GM21786 (cell line): ENCODE measurements at regions not wholly inside any gene's neighbourhood (a gene's known extent, or its start where the extent isn't known, plus 50 kb on each side); places are given as distances from the start of the nearest gene placed in this dataset.

Source experiments
- ATAC-seq: cut with Tn5 transposase; IDR thresholded peaks from one replicate; pipeline ENCODE4 v1.9.1; 2021; ENCODE audit not compliant: unreplicated experiment

DNA sequence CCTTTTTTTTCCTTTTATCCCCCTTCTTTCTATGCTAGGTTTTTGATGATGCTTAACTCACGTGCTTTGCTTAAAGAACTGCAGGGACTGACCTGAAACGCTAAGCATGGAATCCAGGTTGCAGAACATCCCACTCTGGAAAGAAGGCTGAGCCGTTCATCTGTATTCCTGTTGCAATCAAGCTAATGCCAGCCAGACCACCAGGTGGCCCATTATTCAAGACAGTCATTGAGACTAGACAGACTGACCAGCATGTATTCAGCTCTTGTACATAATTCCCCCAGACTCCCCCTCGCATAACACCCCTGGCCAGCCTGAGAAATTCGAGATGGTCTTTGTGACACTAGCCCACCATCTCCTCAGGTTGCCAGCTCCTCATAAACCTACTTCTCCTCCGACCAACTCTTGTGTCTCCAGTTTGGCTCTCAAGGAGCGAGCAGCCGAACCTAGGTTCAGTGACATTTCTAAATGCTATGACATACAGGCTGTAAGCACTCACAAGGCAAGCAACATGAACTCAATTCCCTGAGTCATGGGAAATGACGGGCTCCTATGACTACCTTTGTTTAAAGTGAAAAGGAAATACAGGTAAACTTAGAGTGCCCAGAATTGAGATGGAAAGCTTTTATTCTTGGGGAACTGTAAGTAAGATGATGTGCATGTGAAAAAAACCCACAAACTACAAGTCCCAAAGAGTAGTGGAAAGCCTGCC lies 309.3 kb upstream of the CDYL start:
- ATAC-seq, result no peak

DNA sequence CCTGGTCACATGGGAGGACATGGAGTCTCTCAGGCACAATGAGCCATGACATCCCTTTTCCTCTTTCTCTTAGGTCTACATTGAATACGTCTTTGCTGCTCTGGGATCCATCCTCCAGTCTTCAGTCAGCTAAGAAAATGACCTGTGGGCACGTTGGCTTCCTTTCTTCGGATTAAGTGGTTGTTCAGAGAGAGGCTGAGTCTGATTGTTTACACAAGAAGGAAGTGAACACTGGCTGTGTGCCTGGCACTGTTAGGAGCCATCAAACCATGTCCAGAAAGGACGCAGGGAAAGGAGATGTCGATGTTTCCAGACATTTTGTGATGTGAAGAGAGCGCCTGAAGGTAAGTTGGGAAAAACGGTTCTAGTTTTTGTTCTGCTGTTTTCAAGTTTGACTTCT lies 309.9 kb upstream of the CDYL start:
- ATAC-seq, result no peak

DNA sequence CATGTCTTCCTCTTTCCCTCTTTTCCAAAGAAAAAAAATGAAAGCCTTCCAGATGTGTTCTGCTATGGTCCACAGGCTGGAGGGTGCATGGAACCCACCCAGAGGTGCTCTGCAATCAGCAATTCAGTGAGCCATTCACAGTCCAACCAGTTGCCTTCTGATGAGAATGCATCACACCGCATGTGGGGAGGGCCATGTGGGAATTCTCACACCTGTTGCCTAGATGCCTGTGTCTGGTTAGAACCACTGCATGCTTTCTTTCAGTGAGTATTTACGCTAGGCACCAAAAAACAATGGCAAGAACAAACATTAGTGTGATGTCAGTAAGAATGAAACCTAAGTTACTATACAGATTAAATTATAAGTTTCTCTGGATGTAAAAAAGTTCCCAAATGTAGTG lies 311.6 kb upstream of the CDYL start:
- no peak for ATAC-seq

DNA sequence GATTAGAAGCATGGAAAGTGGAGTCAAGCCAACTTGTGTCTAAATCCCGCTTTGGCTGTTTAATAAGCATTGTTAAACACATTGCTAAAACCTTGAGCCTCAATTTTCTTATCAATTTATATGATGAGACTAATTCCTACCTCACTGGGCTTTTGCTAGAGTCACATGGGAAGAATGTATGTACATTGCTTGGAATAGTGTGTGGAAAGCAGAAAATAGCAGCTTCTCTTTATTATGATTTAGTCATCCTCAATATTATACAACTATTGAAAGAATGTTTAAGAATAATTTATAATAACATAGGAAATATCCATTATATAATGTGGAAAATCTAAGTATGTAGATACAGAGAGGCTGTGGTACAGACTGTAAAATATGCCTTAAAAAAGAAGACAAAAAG lies 313.0 kb upstream of the CDYL start:
- ATAC-seq, result no peak

DNA sequence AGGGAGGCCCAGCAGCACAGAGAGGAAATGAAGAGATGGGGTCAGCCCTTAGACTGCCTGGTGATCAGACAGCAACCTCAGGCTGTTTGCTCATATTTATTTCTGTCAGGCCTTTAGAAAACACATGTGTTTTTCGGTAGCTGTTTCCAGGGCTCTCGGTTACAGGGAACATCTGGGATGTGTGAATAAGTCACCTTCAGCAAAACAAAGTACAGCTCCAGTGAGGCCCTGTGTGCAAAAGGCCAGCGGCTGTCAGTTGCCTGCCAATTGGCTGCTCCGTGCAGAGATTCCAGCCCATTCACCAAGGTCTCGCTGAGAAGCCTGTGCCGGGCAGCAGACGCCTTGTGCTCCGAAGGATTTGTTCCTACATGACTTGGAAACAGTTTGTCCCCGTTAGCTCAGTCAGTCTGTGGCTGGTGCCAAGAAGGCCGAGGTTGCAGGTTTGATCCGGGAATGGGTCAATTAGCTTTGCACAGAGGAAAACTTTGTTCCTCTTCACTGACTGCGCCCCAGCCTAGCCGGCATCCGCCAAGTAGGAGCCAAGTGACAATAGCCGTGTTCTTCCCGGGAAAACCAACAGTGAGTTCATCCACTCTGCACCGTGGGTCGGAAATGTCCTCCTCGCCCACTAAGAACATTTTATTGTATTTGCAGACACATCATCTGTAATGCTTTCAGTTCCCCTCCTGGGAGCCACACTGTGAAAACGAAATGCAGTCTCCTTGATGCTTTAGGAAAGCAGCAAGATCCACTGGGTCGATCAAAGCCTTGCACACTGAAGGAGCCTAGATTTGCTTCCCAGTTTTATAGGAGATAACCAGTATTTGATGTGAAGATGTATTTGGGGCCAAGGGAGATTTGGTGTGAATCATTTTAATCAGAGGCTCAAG lies 315.4 kb upstream of the CDYL start:
- no peak for ATAC-seq

DNA sequence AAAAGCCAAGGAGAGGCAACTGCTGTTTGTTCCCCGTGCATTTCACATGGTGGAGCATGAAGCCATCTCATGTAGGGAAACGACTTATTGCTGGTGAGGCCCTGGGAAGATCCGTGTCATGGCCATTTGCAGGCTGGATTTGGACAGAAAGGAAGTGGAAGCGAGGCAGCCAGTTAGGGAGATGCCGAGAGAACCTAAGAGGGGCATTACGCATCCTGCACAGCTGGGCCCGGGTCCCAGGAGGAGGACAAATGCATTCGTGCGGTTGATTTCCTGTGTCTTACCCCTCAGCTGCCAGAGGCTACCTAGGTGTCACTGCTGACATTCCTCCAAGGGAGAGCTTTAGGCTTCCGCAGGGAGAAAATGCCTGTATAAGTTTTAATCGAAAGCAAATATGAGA lies 316.2 kb upstream of the CDYL start:
- no peak for ATAC-seq

DNA sequence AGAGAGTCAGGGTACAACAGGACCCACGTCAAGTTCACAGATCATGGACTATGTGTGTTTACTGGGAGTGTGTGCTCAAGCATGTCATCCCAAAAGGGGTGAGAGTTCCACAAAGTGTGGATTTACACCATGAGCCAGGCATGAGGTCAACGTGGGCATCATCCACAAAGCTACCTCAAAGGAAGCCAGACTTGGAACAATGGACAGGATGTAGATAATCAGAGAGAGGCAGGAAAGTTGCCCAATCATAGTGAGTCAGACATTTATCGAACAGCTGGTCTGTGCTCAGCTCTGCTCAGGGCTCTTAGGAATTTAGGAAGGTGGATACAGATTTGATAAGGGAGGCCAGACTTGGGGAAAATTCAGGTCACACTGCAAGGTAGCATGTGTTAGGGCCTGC lies 317.2 kb upstream of the CDYL start:
- no peak for ATAC-seq

DNA sequence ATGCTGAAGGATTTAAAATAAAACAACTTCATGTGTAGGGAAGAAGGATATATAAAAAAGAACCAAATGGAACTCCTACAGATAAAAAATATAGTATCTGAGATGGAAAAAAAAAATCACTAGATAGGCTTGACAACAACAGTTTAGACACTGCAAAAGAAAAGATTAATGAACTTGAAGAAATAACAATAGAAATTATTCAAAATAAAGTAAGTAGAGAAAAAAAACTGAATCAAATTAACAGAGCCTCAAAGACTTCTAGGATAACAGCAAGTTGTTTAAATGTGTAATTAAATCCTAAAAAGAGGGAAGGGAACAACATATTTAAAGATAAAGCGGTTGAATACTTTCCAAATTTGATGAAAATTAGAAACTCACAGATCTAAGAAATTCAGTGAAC lies 316.3 kb upstream of the ECI2 start:
- ATAC-seq, result no peak

DNA sequence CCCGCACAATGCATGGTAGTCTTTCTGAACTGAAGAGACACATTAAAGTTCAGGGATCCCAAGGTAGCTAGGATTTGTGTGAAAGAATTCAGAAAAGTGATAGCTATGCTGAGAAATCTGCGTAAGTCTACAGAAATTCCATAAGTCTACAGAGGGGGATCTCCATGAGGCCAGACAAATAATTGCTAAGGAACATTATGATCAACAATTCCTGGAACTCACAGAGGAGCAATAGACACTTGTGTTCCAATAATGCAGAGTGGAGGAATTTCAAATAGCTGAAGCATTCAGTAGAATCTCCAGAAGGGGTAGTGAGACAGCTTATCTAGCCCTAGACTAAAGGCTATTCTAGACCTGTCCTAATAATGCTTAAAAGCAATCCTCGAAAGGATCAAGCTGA lies 315.7 kb upstream of the ECI2 start:
- no peak for ATAC-seq

DNA sequence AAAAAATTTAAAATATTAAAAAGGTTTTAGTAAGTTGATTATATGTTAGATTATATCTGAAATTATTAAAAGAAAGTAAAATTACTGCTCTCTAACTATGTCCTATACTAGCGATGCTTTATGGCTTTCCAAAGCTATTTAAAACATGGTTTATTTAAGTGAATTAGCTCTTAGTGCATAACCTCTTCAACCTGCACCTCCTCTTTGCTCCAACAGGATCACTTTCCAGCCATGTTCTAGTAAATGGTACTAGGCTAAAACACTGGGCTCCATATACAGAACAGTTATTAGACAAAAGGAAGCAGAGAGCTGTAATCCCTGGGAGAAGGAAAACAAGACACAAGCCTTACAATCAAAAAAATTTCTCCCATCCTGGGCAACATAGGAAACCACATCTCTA lies 314.9 kb upstream of the ECI2 start:
- no peak for ATAC-seq

DNA sequence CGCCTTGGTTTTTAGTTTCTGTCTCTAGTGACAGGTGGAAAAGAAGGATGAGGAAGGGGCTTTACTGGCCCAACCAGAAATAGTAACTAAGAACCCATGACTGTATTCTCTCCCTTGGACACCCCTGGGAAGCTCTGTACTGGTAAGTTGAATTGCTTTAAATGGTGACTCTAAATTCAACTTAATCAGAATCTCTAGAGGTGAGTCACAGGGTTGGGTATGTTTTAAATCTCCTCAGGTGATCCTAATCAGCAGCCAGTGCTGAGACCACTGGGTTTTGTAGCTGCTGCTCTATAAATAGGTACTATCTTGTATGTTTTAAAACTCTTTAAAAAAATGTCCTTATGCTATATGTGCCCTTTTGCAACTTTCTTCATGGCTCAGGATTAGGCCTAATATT lies 314.0 kb upstream of the ECI2 start:
- no peak for ATAC-seq

DNA sequence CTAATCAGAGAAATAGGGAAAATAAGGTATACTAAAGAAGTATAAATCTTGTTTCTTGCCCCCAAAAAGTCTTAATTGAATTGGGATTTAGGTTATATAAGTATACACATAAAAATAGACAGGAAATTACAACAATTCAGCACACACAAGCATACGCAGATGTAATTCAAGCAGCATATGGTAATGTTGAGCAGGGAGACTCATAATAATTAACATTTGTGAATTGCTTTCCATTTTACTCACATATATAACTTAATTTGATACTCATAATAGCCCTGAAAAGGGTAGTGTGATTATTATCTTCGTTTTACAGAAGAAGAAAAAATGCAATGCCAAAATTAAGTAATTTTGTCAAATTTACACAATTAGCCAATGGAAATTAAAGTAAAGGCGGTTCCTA lies 313.5 kb upstream of the ECI2 start:
- no peak for ATAC-seq

DNA sequence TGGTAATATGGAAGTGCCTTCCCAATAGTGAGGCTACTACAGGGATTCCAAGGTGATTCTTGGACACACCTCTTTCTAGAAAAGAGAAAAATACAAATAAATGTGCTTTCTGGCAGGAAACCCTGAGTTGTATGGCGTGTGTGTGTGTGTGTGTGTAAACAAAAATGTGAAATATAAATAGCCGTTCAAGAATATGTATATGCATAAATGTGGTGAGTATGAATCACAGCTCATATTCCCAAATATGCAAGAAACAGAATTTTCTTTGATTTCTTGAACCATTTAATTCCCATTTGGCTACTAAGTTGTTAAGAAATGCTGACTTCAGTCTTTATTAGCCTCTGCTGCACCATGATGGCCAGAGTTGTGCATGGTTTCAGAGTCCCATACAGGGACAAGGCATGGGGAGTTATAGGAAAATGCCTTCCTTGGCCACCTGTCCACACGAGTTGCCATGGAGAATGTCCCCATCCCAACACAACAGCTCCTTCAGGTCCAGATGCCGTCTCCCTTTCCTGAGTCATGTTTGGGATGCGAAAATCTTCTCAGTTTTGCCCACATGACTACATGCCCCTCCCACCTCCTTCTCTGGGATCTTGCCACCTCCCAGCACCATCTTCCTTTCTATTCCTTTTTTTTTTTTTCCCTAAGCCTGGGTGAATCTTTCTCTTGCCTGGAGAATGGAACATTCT lies 312.4 kb upstream of the ECI2 start:
- ATAC-seq, result no peak

DNA sequence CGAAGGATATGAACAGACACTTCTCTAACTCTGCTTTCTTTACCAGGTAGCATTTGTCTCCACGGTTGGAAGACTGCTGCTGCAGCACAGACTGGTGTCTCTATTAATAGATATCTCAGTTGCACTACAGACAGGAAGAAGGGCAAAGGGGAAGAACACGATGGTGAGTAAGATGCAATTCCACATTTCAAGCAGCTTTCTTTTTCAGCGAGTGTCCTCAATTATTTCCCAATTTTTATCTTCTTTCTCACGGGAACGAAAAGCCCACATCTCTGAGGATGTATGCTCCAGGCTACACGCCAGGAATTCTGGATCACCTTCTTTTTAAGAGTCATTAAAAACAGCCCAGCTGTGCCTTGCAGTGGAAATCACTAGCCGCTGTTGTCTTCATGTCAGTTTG lies 311.6 kb upstream of the ECI2 start:
- ATAC-seq, result no peak

DNA sequence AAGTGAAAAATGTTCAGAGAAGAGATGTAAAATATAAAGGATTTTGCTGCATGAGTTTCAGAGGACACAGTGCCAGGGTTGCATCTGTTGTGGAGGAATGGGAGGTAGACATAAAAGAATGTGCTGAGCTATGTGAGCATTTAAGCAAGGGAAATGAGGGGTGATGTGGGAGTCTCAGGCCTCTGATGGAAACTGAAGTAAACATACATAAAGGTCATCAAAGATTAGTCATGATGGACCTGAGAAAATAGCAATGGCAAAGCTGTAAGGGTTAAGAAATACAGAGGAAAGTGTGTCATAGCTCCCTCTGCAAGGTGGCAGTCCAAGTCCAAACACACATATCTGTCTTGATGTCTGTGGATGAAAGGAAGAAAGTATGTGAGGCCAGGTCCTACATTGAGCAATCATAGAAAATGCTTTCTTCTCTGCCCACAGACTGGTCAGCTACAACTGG lies 306.6 kb upstream of the ECI2 start:
- no peak for ATAC-seq

DNA sequence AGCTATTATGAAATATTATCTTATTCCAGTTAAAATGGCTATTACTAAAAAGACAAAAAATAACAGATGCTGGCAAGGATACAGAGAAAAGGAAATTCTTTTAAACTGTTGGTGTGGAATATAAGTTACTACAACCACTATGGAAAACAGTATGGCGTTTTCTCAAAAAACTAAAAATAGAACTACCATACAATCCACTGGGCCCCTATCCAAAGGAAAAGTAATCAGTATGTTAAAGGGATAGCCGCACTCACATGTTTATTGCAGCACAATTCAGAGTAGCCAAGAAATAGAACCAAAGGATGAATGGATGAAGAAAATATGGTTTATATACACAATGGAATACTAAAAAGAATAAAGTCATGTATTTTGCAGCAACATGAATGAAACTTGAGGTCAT lies 303.8 kb upstream of the ECI2 start:
- no peak for ATAC-seq

DNA sequence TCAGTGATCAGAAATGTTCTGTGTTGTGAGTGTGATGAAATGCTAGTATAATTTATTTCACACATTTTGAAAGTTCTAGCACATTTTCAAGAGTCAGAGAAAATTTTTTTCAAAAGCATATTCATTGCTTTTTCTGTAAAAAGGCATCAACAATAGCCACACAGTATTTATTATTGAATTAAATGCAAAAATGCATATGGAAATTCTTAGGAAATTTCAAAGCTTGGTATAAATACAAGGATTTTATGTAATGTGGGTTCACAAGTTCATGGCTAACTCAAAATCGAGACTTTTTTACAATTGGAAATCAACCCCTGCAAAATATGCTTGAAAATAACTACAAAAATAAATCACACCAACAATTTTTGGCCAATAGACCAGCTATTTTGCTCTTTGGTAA lies 302.0 kb upstream of the ECI2 start:
- no peak for ATAC-seq

DNA sequence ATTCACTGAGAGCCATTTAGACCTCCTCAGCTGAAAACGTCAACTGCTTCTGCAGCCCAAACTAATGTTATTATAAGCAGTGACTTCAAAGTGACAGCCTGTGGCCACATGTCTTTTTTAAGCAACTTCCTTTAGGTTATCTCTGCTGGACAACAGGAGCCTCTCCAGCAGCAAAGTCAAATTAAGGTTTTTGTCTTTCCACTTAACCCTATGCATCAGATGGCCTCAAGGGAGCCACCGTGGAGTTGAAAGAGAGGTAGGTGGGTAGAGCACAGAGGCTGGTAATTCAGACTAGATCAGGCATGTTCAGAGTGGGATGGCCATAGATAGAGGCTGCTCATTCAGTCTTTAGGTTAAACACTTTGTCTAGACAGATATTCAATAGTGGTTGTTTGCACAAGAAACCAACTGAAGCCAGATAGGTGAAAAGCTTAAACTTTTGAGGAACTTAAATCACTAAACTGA lies 300.6 kb upstream of the ECI2 start:
- ATAC-seq, result no peak

DNA sequence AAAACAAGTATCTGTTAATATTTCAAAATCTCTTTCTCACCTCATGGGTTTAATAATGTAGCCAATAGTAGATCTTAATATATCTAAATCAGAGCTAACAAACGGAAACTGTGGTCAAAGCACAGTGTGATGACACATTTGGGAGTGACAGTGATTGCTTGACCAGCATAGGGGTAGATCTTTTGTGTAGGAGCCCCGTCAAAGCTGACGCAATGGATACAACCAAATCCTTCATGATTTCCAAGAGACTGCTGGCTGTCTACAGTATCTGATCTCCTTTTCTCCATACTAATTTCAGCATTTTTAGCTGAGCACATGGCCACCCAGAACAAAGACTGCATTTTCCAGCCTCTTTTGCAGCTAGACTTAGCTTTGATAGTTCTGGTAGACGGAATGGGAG lies 299.3 kb upstream of the ECI2 start:
- no peak for ATAC-seq

DNA sequence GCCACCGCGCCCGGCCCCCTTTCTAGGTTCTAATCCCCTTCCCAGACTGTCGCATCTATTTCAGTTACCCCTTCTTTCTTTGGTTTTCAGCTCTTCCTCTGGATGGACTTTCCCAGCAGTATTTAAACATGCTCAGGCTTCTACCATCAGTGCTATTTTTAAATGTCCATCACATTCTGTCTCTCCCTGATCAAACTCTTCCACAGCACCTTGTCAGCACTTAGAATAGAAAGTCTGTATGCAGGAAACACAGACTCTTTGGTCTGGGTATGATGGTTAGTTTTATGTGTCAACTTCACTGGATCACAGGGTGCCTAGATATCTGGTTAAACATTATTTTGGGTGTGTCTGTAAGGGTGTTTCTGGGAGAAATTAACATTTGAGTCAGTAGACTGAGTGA lies 297.8 kb upstream of the ECI2 start:
- no peak for ATAC-seq

DNA sequence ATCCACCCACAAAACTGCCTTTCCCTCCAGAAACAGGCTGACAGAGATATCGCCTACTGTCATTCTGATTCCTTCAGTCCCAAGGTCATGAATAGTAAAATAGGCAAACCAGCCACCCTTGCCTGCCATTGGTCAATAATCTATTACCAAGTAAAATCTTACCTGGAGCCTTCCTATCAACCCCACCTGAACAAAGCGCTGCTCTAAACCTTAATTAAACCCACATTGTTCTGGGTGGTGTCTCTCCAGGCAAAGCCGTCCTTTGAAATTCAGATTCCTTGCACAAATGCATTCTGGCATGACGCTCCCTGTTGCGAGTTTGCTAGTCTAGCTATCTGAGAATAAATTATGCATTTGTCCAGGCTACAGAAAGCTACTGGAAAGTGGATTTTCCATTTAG lies 291.6 kb upstream of the ECI2 start:
- no peak for ATAC-seq

DNA sequence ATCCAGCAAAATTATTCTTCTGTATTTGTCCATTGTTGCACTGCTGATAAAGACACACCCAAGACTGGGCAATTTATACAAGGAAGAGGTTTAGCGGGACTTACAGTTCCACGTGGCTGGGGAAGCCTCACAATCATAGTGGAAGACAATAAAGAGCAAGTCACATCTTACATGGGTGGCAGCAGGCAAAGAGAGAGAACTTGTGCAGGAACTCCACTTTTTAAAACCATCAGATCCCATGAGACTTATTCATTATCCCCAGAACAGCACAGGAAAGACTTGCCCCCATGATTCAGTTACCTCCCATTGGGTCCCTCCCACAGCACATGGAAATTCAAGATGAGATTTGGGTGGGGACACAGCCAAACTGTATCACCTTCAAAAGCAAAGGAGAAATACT lies 286.5 kb upstream of the ECI2 start:
- no peak for ATAC-seq
